ENCODE measurements at regions not wholly inside any gene's neighbourhood (a gene's known extent, or its start where the extent isn't known, plus 50 kb on each side); places are given as distances from the start of the nearest gene placed in this dataset.

DNA sequence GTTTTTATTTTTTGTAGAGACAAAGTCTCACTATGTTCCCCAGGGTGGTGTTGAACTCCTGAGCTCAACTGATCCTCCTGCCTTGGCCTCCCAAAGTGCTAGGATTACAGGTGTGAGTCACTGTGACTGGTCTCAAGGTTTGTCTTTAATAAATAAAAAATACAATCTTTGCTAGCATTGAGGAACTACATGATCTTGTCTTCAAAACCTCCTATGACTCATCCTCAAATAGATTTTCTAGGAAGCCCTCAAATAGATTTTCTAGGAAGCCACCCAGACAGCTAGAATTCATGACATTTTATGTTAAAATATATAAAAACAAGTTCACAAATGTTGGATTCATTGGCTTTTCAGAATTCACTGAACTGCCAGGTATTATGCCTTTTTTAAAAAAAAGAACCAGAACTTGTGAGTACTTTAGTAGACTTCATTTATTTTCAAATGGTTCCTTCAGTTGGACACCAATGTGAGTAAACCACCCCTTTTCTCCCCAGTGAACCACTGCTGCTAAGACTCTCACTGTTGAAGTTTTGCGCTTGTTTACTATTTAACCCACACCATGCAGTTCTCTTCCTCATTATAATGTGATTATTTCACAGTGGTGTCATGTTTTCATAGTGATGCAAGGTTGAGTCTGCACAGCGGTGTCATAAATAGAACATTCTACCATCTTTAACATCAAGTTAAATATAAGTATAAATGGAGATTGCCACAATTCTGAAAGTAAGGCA lies 303.9 kb downstream of the CASP12 start:
- TF ChIP-seq, protein P1, sequence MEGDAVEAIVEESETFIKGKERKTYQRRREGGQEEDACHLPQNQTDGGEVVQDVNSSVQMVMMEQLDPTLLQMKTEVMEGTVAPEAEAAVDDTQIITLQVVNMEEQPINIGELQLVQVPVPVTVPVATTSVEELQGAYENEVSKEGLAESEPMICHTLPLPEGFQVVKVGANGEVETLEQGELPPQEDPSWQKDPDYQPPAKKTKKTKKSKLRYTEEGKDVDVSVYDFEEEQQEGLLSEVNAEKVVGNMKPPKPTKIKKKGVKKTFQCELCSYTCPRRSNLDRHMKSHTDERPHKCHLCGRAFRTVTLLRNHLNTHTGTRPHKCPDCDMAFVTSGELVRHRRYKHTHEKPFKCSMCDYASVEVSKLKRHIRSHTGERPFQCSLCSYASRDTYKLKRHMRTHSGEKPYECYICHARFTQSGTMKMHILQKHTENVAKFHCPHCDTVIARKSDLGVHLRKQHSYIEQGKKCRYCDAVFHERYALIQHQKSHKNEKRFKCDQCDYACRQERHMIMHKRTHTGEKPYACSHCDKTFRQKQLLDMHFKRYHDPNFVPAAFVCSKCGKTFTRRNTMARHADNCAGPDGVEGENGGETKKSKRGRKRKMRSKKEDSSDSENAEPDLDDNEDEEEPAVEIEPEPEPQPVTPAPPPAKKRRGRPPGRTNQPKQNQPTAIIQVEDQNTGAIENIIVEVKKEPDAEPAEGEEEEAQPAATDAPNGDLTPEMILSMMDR (IDR thresholded peaks at IDR 0.05; ENCODE audit: insufficient read depth, low read length, poor library complexity, severe bottlenecking) = no peak
- no peak for TF ChIP-seq EZH2phosphoT487 (conservative IDR thresholded peaks at IDR 0.05; ENCODE audit: low read length)
- H3K9me2 ChIP-seq (replicated peaks; ENCODE audit: insufficient read depth, low read length) = no peaks in the 10 kb centered on the region
- no peak overlapping the region for H2AFZ ChIP-seq (ENCODE audit: low read depth, low read length, severe bottlenecking)
- no peaks in the 10 kb centered on the region for H4K20me1 ChIP-seq (ENCODE audit: low read depth, low read length)
- no peaks in the 10 kb centered on the region for H3K36me3 ChIP-seq (ENCODE audit: low read length)
- no peak overlapping the region for H3K4me3 ChIP-seq (ENCODE audit: insufficient read depth, low read length, poor library complexity, severe bottlenecking)
- H3K27ac ChIP-seq (ENCODE audit: low read depth, low read length) = no peak overlapping the region
- no peaks in the 10 kb centered on the region for H3K79me2 ChIP-seq (ENCODE audit: insufficient read depth, low read length)
- H3K4me2 ChIP-seq (ENCODE audit: low read depth, low read length, poor library complexity, severe bottlenecking) = no peak overlapping the region
- no peaks in the 10 kb centered on the region for H3K9me3 ChIP-seq (ENCODE audit: insufficient read depth, low read length)
- H3K9ac ChIP-seq (ENCODE audit: low read length) = no peak overlapping the region
- no peaks in the 10 kb centered on the region for H3K27me3 ChIP-seq (ENCODE audit: low read length)
- no peaks in the 10 kb centered on the region for H3F3A ChIP-seq (ENCODE audit: insufficient read depth)

DNA sequence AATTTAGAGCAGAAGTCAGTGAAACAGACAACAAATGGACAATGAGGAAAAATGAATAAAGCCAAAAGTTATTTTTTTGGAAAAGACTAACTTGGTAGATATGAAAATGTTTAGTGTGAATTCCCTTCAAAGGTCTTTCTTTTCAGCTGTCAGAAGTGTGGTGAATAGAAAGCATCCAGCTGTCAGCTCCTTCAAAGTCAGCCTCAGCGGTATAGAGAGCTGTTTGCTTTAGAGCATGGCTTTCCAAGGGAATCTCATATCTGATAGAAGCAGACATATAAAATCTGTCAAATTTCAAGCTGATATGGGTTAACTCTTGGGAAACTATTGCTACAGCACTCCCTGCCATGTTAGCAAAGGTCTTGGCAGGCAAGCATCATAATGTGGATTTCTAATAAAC lies 309.3 kb downstream of the CASP12 start:
- Histone ChIP-seq H3K27me3 (ENCODE audit: low read length) (no peaks in the 10 kb centered on the region), H3K9me3 (ENCODE audit: insufficient read depth, low read length) (no peaks in the 10 kb centered on the region), H2AFZ (ENCODE audit: low read depth, low read length, severe bottlenecking) (no peak overlapping the region), H3K4me2 (ENCODE audit: low read depth, low read length, poor library complexity, severe bottlenecking) (no peak overlapping the region), H3K36me3 (ENCODE audit: low read length) (no peaks in the 10 kb centered on the region), H3F3A (ENCODE audit: insufficient read depth) (no peaks in the 10 kb centered on the region), H3K79me2 (ENCODE audit: insufficient read depth, low read length) (no peaks in the 10 kb centered on the region), H3K9ac (ENCODE audit: low read length) (no peak overlapping the region), H3K9me2 (replicated peaks; ENCODE audit: insufficient read depth, low read length) (no peaks in the 10 kb centered on the region), H4K20me1 (ENCODE audit: low read depth, low read length) (no peaks in the 10 kb centered on the region), H3K27ac (ENCODE audit: low read depth, low read length) (no peak overlapping the region), H3K4me3 (ENCODE audit: insufficient read depth, low read length, poor library complexity, severe bottlenecking) (no peak overlapping the region)
- no peak for TF ChIP-seq EZH2phosphoT487 (conservative IDR thresholded peaks at IDR 0.05; ENCODE audit: low read length)
- TF ChIP-seq, protein P1 (IDR thresholded peaks at IDR 0.05; ENCODE audit: insufficient read depth, low read length, poor library complexity, severe bottlenecking) = no peak

DNA sequence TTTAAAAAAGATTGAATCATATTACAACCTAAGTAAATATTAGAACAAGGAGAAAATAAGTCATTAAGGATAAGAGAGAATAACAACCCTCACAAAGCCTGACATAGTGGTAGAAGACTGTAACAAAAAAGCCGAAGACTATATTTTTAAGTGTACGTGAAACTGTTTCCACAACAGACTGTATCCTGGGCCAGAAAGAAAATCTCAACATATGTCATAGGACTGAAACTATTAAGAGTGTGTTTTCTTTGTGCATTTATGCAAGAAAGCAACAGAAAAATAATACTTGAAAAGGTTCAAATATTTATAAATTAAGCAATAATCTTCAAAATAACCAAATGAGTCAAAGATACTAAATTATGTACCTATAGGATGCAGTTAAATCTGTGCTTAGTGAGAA lies 309.8 kb downstream of the CASP12 start:
- H3K4me2 ChIP-seq (ENCODE audit: low read depth, low read length, poor library complexity, severe bottlenecking) = no peak overlapping the region
- no peak overlapping the region for H2AFZ ChIP-seq (ENCODE audit: low read depth, low read length, severe bottlenecking)
- no peaks in the 10 kb centered on the region for H3K9me3 ChIP-seq (ENCODE audit: insufficient read depth, low read length)
- H3K36me3 ChIP-seq (ENCODE audit: low read length) = no peaks in the 10 kb centered on the region
- no peaks in the 10 kb centered on the region for H3F3A ChIP-seq (ENCODE audit: insufficient read depth)
- no peaks in the 10 kb centered on the region for H3K27me3 ChIP-seq (ENCODE audit: low read length)
- no peak overlapping the region for H3K27ac ChIP-seq (ENCODE audit: low read depth, low read length)
- no peak overlapping the region for H3K9ac ChIP-seq (ENCODE audit: low read length)
- H3K9me2 ChIP-seq (replicated peaks; ENCODE audit: insufficient read depth, low read length) = no peaks in the 10 kb centered on the region
- H3K4me3 ChIP-seq (ENCODE audit: insufficient read depth, low read length, poor library complexity, severe bottlenecking) = no peak overlapping the region
- no peaks in the 10 kb centered on the region for H4K20me1 ChIP-seq (ENCODE audit: low read depth, low read length)
- no peaks in the 10 kb centered on the region for H3K79me2 ChIP-seq (ENCODE audit: insufficient read depth, low read length)
- TF ChIP-seq EZH2phosphoT487 (conservative IDR thresholded peaks at IDR 0.05; ENCODE audit: low read length) = no peak
- TF ChIP-seq, protein P1 (IDR thresholded peaks at IDR 0.05; ENCODE audit: insufficient read depth, low read length, poor library complexity, severe bottlenecking) = no peak

Data from SU-DHL-6 (cell line).